ENCODE measurements at regions not wholly inside any gene's neighbourhood (a gene's known extent, or its start where the extent isn't known, plus 50 kb on each side); places are given as distances from the start of the nearest gene placed in this dataset.

DNA sequence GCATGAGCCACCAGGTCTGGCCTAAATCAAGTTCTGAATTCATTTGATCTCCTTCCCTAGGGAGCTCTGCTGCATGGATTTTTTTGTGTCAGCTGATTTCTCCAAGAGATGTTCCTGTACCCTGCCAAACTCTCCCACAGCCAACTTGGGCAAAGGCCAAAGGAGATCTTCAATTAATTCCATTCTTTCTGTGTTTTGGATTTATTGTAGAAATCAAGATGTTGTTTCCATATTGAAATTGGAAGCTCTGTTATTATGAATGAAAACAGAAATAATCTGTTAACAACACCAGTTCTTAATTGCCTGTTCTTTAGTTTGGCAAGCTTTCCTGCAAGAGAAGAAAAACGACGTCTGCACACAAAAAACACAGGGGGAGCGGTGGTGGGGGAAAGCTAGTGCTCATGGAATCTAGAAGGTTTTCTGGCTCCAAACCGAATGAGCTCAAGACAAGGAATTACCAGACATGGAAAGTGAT lies 86.5 kb upstream of the ABCC4 start:
- H3K27ac ChIP-seq: no peak overlapping the region
- no peaks in the 10 kb centered on the region for H3K27me3 ChIP-seq (ENCODE audit: low read depth)
- H3K9me3 ChIP-seq: no peaks in the 10 kb centered on the region
- H3K4me3 ChIP-seq: no peak overlapping the region
- ATAC-seq (peak in 1 of 2 donors; percentile 39), DNase-seq (no peak)
- intact Hi-C loops (cut with DNase I): no loop called here
- TF ChIP-seq, protein P1, sequence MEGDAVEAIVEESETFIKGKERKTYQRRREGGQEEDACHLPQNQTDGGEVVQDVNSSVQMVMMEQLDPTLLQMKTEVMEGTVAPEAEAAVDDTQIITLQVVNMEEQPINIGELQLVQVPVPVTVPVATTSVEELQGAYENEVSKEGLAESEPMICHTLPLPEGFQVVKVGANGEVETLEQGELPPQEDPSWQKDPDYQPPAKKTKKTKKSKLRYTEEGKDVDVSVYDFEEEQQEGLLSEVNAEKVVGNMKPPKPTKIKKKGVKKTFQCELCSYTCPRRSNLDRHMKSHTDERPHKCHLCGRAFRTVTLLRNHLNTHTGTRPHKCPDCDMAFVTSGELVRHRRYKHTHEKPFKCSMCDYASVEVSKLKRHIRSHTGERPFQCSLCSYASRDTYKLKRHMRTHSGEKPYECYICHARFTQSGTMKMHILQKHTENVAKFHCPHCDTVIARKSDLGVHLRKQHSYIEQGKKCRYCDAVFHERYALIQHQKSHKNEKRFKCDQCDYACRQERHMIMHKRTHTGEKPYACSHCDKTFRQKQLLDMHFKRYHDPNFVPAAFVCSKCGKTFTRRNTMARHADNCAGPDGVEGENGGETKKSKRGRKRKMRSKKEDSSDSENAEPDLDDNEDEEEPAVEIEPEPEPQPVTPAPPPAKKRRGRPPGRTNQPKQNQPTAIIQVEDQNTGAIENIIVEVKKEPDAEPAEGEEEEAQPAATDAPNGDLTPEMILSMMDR (IDR thresholded peaks at IDR 0.05): no peak
- no peaks in the 10 kb centered on the region for H3K36me3 ChIP-seq
- H3K4me1 ChIP-seq: no peaks in the 10 kb centered on the region

DNA sequence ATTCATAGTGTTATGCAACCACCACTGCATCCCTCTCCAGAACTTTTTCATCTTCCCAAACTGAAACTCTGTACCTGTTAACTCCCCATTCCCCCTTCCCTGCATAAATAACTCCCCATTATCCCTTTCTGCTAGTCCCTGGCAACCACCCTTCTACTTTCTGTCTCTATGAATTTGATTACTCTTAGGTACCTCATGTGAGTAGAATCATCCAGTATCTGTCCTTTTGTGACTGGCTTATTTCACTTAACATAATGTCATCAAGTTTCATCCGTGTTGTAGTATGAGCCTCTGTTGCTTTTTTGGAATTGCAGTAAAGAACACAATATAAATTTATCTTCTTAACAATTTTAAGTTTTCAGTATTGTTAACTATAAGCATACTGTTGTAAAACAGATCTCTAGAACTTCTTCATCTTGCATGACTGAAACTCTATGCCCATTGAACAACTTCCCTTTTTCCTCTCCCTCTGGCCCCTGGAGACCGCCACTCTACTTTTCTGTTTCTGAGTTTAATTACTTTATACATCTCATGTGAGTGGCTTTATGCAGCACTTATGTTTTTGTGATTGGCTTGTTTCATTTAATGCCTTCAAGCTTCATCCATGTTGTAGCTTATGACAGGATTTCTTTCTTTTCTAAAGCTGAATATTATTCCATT lies 87.3 kb upstream of the ABCC4 start:
- Histone ChIP-seq H3K9me3 (no peaks in the 10 kb centered on the region), H3K27me3 (ENCODE audit: low read depth) (no peaks in the 10 kb centered on the region), H3K36me3 (no peaks in the 10 kb centered on the region), H3K4me1 (no peaks in the 10 kb centered on the region), H3K27ac (no peak overlapping the region), H3K4me3 (no peak overlapping the region)
- TF ChIP-seq, protein P1 (IDR thresholded peaks at IDR 0.05): no peak
- intact Hi-C loops (cut with DNase I): no loop called here
- ATAC-seq: no peak
- no peak for DNase-seq

DNA sequence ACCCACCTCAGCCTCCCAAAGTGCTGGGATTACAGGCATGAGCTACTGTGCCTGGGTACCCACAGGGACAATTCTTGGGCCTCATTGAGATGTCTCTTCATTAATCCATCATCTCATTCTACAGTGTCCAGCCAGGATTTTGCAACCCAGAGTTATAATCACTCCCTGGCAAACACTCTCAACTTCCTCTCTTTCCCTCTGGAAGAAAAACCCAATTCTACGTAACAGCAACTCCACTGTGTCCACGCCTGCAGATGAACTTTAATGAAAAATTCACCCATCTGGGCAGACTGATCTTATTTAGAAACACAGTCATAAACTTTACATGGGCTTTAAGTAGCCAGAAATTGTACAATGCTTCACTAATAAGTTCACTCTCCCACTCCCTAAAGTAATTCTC lies 90.1 kb upstream of the ABCC4 start:
- ATAC-seq: no peak
- TF ChIP-seq, protein P1 (IDR thresholded peaks at IDR 0.05): no peak
- intact Hi-C loops (cut with DNase I): no loop called here
- no peak overlapping the region for H3K27ac ChIP-seq
- H3K36me3 ChIP-seq: no peaks in the 10 kb centered on the region
- no peaks in the 10 kb centered on the region for H3K4me1 ChIP-seq
- DNase-seq: no peak
- no peaks in the 10 kb centered on the region for H3K9me3 ChIP-seq
- no peaks in the 10 kb centered on the region for H3K27me3 ChIP-seq (ENCODE audit: low read depth)
- no peak overlapping the region for H3K4me3 ChIP-seq

DNA sequence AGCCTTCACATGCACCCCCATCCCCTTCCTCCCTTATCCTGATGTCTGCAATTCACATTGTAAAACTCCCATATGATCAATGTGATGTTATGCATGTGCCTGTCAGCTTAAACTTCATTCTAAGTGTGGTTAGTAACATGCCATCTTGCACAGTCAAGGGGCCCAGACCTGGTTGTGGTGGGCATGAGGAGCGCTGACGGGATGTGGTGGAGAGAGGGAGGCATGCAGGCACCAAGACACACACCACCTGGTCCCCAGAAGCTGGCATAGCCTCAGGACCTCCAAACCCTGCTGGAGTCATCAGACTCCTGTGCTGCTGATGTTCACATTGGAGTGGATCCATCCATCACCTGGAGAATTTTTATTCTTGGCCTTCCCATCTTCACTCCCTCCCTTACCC lies 90.5 kb upstream of the ABCC4 start:
- no peak for ATAC-seq
- intact Hi-C loops (cut with DNase I): no loop called here
- no peaks in the 10 kb centered on the region for H3K4me1 ChIP-seq
- no peak overlapping the region for H3K27ac ChIP-seq
- no peaks in the 10 kb centered on the region for H3K9me3 ChIP-seq
- no peaks in the 10 kb centered on the region for H3K27me3 ChIP-seq (ENCODE audit: low read depth)
- DNase-seq: no peak
- H3K36me3 ChIP-seq: no peaks in the 10 kb centered on the region
- no peak overlapping the region for H3K4me3 ChIP-seq
- TF ChIP-seq, protein P1 (IDR thresholded peaks at IDR 0.05): no peak

DNA sequence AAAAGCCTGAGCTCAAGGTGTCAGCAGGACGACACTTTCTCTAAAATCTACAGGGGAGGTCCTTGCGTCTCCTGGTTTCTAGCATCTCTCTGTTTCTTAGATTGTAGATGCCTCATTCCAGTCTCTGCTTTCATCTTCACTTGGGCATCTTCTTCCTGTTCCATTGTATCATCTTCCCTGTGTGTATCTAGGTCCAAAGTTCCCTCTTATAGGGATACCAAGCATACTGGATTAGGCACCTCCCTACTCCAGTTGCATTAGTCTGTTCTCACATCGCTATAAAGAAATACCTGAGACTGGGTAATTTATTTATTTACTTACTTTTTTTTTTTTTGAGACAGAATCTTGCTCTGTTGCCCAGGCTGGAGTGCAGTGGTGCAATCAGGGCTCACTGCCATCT lies 91.3 kb upstream of the ABCC4 start:
- Histone ChIP-seq H3K27me3 (ENCODE audit: low read depth) (no peaks in the 10 kb centered on the region), H3K9me3 (no peaks in the 10 kb centered on the region), H3K4me3 (no peak overlapping the region), H3K36me3 (no peaks in the 10 kb centered on the region), H3K27ac (no peak overlapping the region), H3K4me1 (no peaks in the 10 kb centered on the region)
- DNase-seq (no peak), ATAC-seq (no peak)
- TF ChIP-seq, protein P1 (IDR thresholded peaks at IDR 0.05): no peak
- intact Hi-C loops (cut with DNase I): no loop called here

All from lower lobe of right lung (tissue), 2 donors.